Spleen (tissue), 11 donors: ENCODE measurements at regions not wholly inside any gene's neighbourhood (a gene's known extent, or its start where the extent isn't known, plus 50 kb on each side); places are given as distances from the start of the nearest gene placed in this dataset.
"Not testable (repeated sequence)": the region's sequence is repeated elsewhere in the genome, so short reads cannot be mapped to it uniquely, and the experiment has no call there.

Experiments
- DNase-seq: peaks from one replicate; pipeline ENCODE4 v3.0.0-alpha.2; 2020
- H3K27ac ChIP-seq, 8 donors: fragments of 200-600 bp; sonication (generic) in 7 of 8; 1 replicate in 4 of 8; 2 replicates in 4 of 8; pipeline versions ENCODE4 v1.5.0 to v1.8.0; 2016 to 2021; ENCODE audit warnings: inconsistent platforms in 4 of 8, mild to moderate bottlenecking in 4 of 8, moderate library complexity in 1 of 8
- H3K27me3 ChIP-seq, 7 donors: fragments of 200-600 bp; sonication (generic) in 6 of 7; replicated peaks in 1 of 7; 1 replicate in 4 of 7; 2 replicates in 3 of 7; pipeline versions ENCODE4 v1.5.0 to v1.8.0; 2016 to 2021; ENCODE audit warnings: inconsistent platforms in 3 of 7, mild to moderate bottlenecking in 1 of 7
- H3K36me3 ChIP-seq, 6 donors: fragments of 200-600 bp; sonication (generic) in 5 of 6; 1 replicate in 4 of 6; 2 replicates in 2 of 6; pipeline versions ENCODE4 v1.5.0 to v1.8.0; 2016 to 2021; ENCODE audit warnings: inconsistent platforms in 2 of 6
- H3K4me1 ChIP-seq, 6 donors: fragments of 200-600 bp; sonication (generic) in 5 of 6; 1 replicate in 3 of 6; 2 replicates in 3 of 6; pipeline versions ENCODE4 v1.5.0 to v1.8.0; 2016 to 2021; ENCODE audit warnings: inconsistent platforms in 3 of 6
- H3K4me3 ChIP-seq, 8 donors: fragments of 200-600 bp; sonication (generic) in 7 of 8; 1 replicate in 4 of 8; 2 replicates in 4 of 8; pipeline versions ENCODE4 v1.5.0 to v1.8.0; 2016 to 2021; ENCODE audit warnings: inconsistent platforms in 4 of 8, mild to moderate bottlenecking in 4 of 8, moderate library complexity in 2 of 8
- H3K9me3 ChIP-seq, 8 donors: fragments of 200-600 bp; sonication (generic) in 7 of 8; 1 replicate in 4 of 8; 2 replicates in 4 of 8; pipeline versions ENCODE4 v1.5.0 to v1.8.0; 2016 to 2021; ENCODE audit warnings: inconsistent platforms in 4 of 8
- POLR2A ChIP-seq, 3 donors: fragments of 450-650 bp; IDR thresholded peaks; one replicate each; pipeline ENCODE4 v1.5.1; 2017; ENCODE audit warnings: antibody characterized with exemption in 3 of 3, mild to moderate bottlenecking in 1 of 3
- POLR2AphosphoS5 ChIP-seq, 3 donors: sonication (generic); formaldehyde crosslinking; IDR thresholded peaks; one replicate each; pipeline ENCODE4 v1.5.1; 2017; ENCODE audit warnings: antibody characterized with exemption in 3 of 3
- WGBS, 5 donors: extraction: QIAGEN DNeasy Blood & Tissue Kit in 3 of 5; methylation state at CpG; one replicate each; pipeline versions ENCODE4 v1.1.5 to v1.1.7; 2013 to 2018; 5-methylcytosine and 5-hydroxymethylcytosine counted together
- intact Hi-C: fragments of 100-400 bp; cut with DNase I; formaldehyde crosslinking; loops from one replicate; pipeline ENCODE4 v1.15.0; 2023; ENCODE audit warnings: low total_unique reads
- TF ChIP-seq, protein P1 (sequence below), 11 experiments: fragments of 200-600 bp in 7 of 11; fragments of 450-650 bp in 4 of 11; sonication (generic) in 4 of 11; IDR thresholded peaks in 8 of 11; conservative IDR thresholded peaks in 3 of 11; 1 replicate in 7 of 11; 2 replicates in 4 of 11; pipeline versions ENCODE4 v1.4.0 to v1.8.0; 2016 to 2021; ENCODE audit warnings: antibody characterized with exemption in 11 of 11, inconsistent platforms in 4 of 11, mild to moderate bottlenecking in 1 of 11
- donor health status: healthy with polysubstance abuse.
- donor health status: DM: no; HTN: no; CAD: no; lungs with moderate emphysema.
- donor health status: DM: no; HTN: no; CAD: no.
- donor health status: Bipolar disorder and iron deficiency.
- donor health status: healthy.
- donor health status: DM: no; HTN: no; CAD: no.
- donor health status: DM: yes; HTN: yes; CAD: no.

DNA sequence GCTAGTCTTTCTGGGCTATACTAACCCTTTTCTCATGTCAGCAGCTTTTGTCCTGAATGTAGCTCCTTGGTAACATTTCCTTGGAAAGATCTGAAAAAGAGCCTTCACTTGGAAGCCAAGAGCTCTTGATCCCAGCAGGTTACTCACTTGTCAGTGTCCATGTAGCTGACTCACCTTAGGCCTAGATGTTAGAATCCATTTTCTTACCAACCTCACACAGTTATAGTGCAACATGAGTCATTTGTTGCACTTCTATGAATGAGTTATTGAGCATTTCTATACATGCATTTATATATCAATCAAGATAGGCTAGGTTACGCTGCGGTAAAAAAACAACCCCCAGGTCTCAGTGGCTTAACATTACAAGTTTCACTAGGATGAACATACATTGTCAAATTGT is 106.8 kb upstream of the SLC7A14 start:
- WGBS, 5 donors, result 87 to 100% (median 96%) methylated on average over 2 of the region's 2 CpGs
- H3K27me3 ChIP-seq, result no peaks in the 10 kb centered on the region
- TF ChIP-seq, protein P1, sequence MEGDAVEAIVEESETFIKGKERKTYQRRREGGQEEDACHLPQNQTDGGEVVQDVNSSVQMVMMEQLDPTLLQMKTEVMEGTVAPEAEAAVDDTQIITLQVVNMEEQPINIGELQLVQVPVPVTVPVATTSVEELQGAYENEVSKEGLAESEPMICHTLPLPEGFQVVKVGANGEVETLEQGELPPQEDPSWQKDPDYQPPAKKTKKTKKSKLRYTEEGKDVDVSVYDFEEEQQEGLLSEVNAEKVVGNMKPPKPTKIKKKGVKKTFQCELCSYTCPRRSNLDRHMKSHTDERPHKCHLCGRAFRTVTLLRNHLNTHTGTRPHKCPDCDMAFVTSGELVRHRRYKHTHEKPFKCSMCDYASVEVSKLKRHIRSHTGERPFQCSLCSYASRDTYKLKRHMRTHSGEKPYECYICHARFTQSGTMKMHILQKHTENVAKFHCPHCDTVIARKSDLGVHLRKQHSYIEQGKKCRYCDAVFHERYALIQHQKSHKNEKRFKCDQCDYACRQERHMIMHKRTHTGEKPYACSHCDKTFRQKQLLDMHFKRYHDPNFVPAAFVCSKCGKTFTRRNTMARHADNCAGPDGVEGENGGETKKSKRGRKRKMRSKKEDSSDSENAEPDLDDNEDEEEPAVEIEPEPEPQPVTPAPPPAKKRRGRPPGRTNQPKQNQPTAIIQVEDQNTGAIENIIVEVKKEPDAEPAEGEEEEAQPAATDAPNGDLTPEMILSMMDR (IDR thresholded peaks at IDR 0.05 in 8 of 11, conservative IDR thresholded peaks at IDR 0.05 in 3 of 11), result no peak
- no peak for TF ChIP-seq POLR2A (IDR thresholded peaks at IDR 0.05)
- no peaks in the 10 kb centered on the region for H3K36me3 ChIP-seq
- H3K4me1 ChIP-seq, result no peaks in the 10 kb centered on the region
- no peaks in the 10 kb centered on the region for H3K9me3 ChIP-seq
- intact Hi-C loops, result no loop called here
- H3K4me3 ChIP-seq, result no peak overlapping the region
- H3K27ac ChIP-seq, result no peak overlapping the region
- DNase-seq, result no peak

DNA sequence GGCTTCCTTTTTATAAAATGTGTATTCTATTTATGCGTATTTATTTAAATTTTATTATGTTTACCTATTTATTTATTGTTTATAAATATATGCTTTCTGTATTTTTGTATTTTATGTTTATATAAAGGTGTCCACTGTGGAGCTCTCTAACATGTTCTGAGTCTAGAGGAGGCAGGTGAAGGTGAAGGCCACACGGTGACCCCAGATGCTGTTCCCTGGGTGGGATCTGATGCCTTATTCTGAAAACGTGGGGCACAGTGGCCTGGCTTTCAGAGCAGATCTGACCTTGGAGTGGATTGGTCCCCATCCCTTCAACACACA is 104.7 kb upstream of the SLC7A14 start:
- Histone ChIP-seq H3K27me3 (no peaks in the 10 kb centered on the region), H3K4me3 (no peak overlapping the region), H3K9me3 (no peaks in the 10 kb centered on the region), H3K36me3 (no peaks in the 10 kb centered on the region), H3K27ac (no peak overlapping the region), H3K4me1 (no peaks in the 10 kb centered on the region)
- 62 to 80% (median 69%) methylated on average over 3 of the region's 3 CpGs for WGBS, 5 donors
- intact Hi-C loops, result no loop called here
- no peak for TF ChIP-seq POLR2AphosphoS5 (IDR thresholded peaks at IDR 0.05)
- TF ChIP-seq, protein P1 (IDR thresholded peaks at IDR 0.05 in 8 of 11, conservative IDR thresholded peaks at IDR 0.05 in 3 of 11), result no peak
- no peak for TF ChIP-seq POLR2A (IDR thresholded peaks at IDR 0.05)
- DNase-seq, result no peak

DNA sequence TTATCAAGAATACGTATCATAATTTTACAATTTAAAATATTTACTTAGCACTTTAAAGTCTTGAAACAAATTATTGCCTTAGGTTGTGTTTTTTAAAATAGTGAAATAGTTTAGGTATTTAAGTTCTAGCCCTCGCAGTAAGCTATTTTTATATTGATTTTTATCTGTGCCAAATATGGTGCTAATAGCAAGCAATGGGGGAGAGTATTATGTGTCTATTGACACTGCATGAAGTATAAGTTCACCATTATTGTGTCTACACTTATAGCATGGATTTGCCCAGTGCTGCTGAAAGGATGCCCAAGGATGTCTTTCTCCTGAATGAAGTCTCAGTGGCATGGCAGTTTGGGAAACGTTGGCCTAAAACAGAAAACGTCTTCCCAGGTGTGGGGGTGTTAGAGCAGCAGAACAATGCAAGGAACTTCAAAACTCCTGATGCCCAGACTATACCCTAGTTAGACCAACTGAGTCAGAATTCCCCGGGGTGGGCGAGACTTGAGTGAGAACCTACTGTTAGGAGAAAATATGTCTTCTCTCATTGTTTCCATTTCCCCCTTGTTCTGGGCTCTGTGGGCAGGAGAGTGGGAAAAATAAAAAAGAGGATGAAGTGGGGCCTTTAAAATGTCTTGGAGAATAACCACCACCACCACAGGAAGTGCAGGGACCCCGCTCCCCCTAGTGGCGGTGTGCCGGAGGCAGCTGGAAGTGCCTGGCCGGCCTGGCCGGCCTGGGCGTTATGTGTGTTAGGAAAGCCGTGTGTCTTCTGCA is 104.2 kb upstream of the SLC7A14 start:
- Histone ChIP-seq H3K36me3 (no peaks in the 10 kb centered on the region), H3K4me3 (no peak overlapping the region), H3K27ac (no peak overlapping the region), H3K27me3 (no peaks in the 10 kb centered on the region), H3K4me1 (no peaks in the 10 kb centered on the region), H3K9me3 (no peaks in the 10 kb centered on the region)
- 50 to 63% (median 59%) methylated on average over 13 of the region's 13 CpGs for WGBS, 5 donors
- intact Hi-C loops, result no loop called here
- no peak for TF ChIP-seq POLR2A (IDR thresholded peaks at IDR 0.05)
- TF ChIP-seq, protein P1 (IDR thresholded peaks at IDR 0.05 in 8 of 11, conservative IDR thresholded peaks at IDR 0.05 in 3 of 11), result peak in 10 of 11 experiments; percentile 27 to 78 (median 54)
- TF ChIP-seq POLR2AphosphoS5 (IDR thresholded peaks at IDR 0.05), result no peak
- DNase-seq, result peak; percentile 80

DNA sequence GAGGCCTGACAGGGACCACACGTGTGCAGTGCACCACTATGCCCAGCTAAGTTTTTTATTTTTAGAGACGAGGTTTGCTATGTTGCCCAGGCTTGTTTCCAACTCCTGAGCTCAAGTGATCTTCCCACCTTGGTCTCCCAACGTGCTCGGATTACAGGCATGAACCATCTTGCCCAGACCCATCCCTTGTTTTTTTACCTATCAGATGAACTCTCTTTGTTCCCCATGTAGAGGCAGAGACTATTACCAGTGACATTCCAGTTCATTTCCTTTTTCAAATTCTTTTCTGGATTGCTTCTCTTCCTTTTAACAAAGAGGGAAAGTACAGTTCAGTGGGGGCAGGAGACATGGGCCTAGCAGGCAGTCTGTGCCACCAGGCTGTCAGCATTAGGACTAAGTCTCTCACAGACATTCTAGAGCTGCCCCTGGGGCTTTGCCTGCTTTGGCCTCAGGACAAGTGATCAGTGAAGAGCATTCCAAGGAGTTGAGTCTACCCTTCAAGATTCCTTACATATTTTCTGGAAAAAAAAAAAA is 103.5 kb upstream of the SLC7A14 start:
- intact Hi-C loops, result no loop called here
- H3K4me1 ChIP-seq, result no peaks in the 10 kb centered on the region
- no peaks in the 10 kb centered on the region for H3K9me3 ChIP-seq
- no peak overlapping the region for H3K27ac ChIP-seq
- 75 to 90% (median 84%) methylated on average over 4 of the region's 4 CpGs for WGBS, 5 donors
- no peaks in the 10 kb centered on the region for H3K27me3 ChIP-seq
- no peaks in the 10 kb centered on the region for H3K36me3 ChIP-seq
- DNase-seq, result no peak
- TF ChIP-seq POLR2A (IDR thresholded peaks at IDR 0.05) (no peak), POLR2AphosphoS5 (IDR thresholded peaks at IDR 0.05) (no peak)
- TF ChIP-seq, protein P1 (IDR thresholded peaks at IDR 0.05 in 8 of 11, conservative IDR thresholded peaks at IDR 0.05 in 3 of 11), result no peak
- no peak overlapping the region for H3K4me3 ChIP-seq

DNA sequence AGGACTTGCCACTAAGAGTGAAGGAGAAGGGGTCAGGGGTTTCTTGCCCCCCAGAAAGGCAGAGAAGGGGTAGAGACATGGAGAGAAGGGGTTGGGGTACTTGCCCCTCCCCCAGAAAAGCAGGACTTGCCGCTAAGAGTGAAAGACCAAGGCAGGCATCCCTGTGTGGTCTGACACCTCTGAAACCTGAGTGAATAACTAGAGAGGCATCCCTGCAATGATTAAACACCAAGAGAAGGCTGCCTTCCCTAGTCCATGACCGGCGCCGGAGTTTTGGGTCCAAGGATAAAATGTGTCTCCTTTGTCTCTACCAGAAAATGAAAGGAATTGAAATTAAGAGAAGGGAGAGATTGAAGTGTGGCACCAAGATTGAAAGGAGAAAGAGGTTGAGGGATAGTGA is 102.3 kb upstream of the SLC7A14 start:
- H3K4me1 ChIP-seq, DNase-seq: not testable (repeated sequence)

More for the DNA sequence above, 102.3 kb upstream of the SLC7A14 start:
- H3K36me3 ChIP-seq, H3K27ac ChIP-seq, H3K9me3 ChIP-seq, intact Hi-C loops, H3K4me3 ChIP-seq, H3K27me3 ChIP-seq: not testable (repeated sequence)
- WGBS, 5 donors, result 89 to 95% (median 94%) methylated on average over 4 of the region's 4 CpGs
